ENCODE measurements at regions not wholly inside any gene's neighbourhood (a gene's known extent, or its start where the extent isn't known, plus 50 kb on each side); places are given as distances from the start of the nearest gene placed in this dataset.

DNA sequence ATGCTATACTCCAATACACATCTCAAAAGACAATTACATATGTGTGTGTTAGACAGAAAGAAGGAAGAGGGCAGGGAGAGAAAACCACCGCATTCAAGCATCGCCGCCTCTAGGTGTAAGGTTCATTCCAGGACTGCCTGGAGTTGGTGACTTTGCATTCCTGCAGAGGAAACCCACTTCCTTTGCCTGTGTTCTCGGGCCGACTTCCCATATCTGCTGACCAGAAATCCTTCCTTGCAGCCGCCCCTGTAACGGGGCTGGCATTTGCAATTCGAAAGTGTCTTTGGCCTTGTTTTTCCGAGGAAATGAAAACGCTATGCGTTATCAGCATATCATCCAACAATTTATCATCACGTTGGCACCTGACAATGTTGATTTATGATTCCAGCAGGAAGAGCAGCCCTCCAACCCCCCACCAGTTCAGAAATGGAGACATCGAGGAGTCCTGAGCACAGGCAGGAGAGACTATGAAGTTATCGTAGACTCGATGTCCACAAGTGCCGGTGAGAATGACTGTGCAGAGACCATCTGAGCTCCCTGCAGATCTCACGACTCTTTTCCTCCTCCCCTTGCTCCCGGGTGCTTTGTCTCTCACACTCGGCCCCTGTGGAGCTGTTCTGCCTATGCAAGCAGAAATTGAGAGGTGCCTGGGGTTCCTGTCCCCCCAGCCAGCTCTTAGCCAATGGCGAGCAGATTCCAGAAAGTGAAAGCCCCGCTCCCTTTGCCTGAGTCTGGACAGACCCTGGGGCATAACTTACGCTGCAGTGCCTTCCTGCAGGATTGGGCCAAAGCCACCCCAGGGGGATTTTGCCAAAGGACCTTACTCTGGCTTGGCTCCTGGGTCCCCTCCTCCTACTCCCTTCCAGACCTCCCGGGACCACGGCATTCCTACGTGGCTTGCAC, 68.9 kb upstream of the FOXK1 start:
- Histone ChIP-seq H3F3A (ENCODE audit: insufficient read depth, low read length, poor library complexity, severe bottlenecking) (no peaks in the 10 kb centered on the region), H2AFZ (ENCODE audit: low read depth, low read length) (no peak overlapping the region), H3K4me3 (ENCODE audit: low read length) (no peak overlapping the region), H3K79me2 (replicated peaks; ENCODE audit: insufficient read depth, low read length) (no peaks in the 10 kb centered on the region), H3K27ac (ENCODE audit: low read length) (no peak overlapping the region), H4K20me1 (ENCODE audit: insufficient read depth) (no peaks in the 10 kb centered on the region), H3K27me3 (ENCODE audit: insufficient read depth, low read depth, low read length) (no peaks in the 10 kb centered on the region), H3K9me3 (ENCODE audit: low read length) (no peaks in the 10 kb centered on the region), H3K9me2 (ENCODE audit: insufficient read depth, low read length) (no peaks in the 10 kb centered on the region), H3K4me2 (ENCODE audit: low read length) (no peak overlapping the region), H3K36me3 (ENCODE audit: insufficient read depth, low read length) (no peaks in the 10 kb centered on the region), H3K9ac (ENCODE audit: low read length) (no peak overlapping the region)
- TF ChIP-seq MXI1 (conservative IDR thresholded peaks at IDR 0.05; ENCODE audit: poor library complexity, severe bottlenecking), result no peak
- no peak for TF ChIP-seq RAD21 (conservative IDR thresholded peaks at IDR 0.05)
- TF ChIP-seq EP300 (conservative IDR thresholded peaks at IDR 0.05; ENCODE audit: poor library complexity, severe bottlenecking), result no peak
- no peak for TF ChIP-seq SMC3 (conservative IDR thresholded peaks at IDR 0.05; ENCODE audit: poor library complexity)
- TF ChIP-seq, protein P1, sequence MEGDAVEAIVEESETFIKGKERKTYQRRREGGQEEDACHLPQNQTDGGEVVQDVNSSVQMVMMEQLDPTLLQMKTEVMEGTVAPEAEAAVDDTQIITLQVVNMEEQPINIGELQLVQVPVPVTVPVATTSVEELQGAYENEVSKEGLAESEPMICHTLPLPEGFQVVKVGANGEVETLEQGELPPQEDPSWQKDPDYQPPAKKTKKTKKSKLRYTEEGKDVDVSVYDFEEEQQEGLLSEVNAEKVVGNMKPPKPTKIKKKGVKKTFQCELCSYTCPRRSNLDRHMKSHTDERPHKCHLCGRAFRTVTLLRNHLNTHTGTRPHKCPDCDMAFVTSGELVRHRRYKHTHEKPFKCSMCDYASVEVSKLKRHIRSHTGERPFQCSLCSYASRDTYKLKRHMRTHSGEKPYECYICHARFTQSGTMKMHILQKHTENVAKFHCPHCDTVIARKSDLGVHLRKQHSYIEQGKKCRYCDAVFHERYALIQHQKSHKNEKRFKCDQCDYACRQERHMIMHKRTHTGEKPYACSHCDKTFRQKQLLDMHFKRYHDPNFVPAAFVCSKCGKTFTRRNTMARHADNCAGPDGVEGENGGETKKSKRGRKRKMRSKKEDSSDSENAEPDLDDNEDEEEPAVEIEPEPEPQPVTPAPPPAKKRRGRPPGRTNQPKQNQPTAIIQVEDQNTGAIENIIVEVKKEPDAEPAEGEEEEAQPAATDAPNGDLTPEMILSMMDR (IDR thresholded peaks at IDR 0.05; ENCODE audit: poor library complexity, severe bottlenecking), result no peak
- no peak for TF ChIP-seq POLR2AphosphoS5 (IDR thresholded peaks at IDR 0.05)
- TF ChIP-seq TAF1 (IDR thresholded peaks at IDR 0.05; ENCODE audit: low read depth), result no peak
- no peak for TF ChIP-seq REST (IDR thresholded peaks at IDR 0.05; ENCODE audit: borderline replicate concordance)
- TF ChIP-seq EZH2 (IDR thresholded peaks at IDR 0.05; ENCODE audit: borderline replicate concordance, insufficient read depth, low read length, poor library complexity, severe bottlenecking), result no peak

DNA sequence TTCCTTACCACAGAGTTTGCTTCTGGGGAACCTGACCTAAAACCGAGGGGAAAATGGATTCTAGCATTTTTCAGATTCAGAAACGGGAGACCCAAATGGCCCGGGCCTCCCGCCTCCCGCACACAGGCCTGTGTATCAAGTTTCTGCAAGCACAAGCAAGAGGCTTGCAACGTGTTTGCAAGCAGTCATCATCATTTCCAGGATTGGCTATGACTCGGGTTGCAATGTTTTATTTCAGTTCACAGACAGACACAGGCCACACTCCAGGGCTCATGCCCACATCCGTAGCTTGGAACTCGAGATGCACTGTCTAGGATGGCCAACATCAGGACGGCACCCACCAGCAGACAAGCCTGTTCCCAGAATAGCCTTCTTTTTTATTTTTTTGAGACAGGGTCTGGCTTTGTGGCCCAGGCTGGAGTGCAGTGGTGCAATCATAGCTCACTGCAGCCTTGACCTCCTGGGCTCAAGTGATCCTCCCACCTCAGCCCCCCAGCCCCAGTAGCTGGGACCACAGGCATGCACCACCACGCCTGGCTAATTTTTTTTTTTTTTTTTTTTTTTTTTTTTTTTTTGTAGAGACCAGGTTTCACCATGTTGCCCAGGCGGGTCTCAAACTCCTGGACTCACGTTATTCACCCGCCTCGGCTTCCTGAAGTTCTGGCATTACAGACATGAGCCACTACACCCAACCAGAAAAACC, 68.1 kb upstream of the FOXK1 start:
- no peak overlapping the region for H2AFZ ChIP-seq (ENCODE audit: low read depth, low read length)
- H3K36me3 ChIP-seq (ENCODE audit: insufficient read depth, low read length), result no peaks in the 10 kb centered on the region
- H3F3A ChIP-seq (ENCODE audit: insufficient read depth, low read length, poor library complexity, severe bottlenecking), result no peaks in the 10 kb centered on the region
- no peak overlapping the region for H3K27ac ChIP-seq (ENCODE audit: low read length)
- TF ChIP-seq RAD21 (conservative IDR thresholded peaks at IDR 0.05), result no peak
- TF ChIP-seq, protein P1 (IDR thresholded peaks at IDR 0.05; ENCODE audit: poor library complexity, severe bottlenecking), result no peak
- no peak for TF ChIP-seq TAF1 (IDR thresholded peaks at IDR 0.05; ENCODE audit: low read depth)
- TF ChIP-seq POLR2AphosphoS5 (IDR thresholded peaks at IDR 0.05), result no peak
- no peak for TF ChIP-seq EP300 (conservative IDR thresholded peaks at IDR 0.05; ENCODE audit: poor library complexity, severe bottlenecking)
- TF ChIP-seq REST (IDR thresholded peaks at IDR 0.05; ENCODE audit: borderline replicate concordance), result no peak
- no peak for TF ChIP-seq SMC3 (conservative IDR thresholded peaks at IDR 0.05; ENCODE audit: poor library complexity)
- TF ChIP-seq MXI1 (conservative IDR thresholded peaks at IDR 0.05; ENCODE audit: poor library complexity, severe bottlenecking), result no peak
- TF ChIP-seq EZH2 (IDR thresholded peaks at IDR 0.05; ENCODE audit: borderline replicate concordance, insufficient read depth, low read length, poor library complexity, severe bottlenecking), result no peak
- H3K4me2 ChIP-seq (ENCODE audit: low read length), result no peak overlapping the region
- no peak overlapping the region for H3K9ac ChIP-seq (ENCODE audit: low read length)
- no peaks in the 10 kb centered on the region for H4K20me1 ChIP-seq (ENCODE audit: insufficient read depth)
- no peaks in the 10 kb centered on the region for H3K9me2 ChIP-seq (ENCODE audit: insufficient read depth, low read length)
- no peaks in the 10 kb centered on the region for H3K9me3 ChIP-seq (ENCODE audit: low read length)
- no peaks in the 10 kb centered on the region for H3K79me2 ChIP-seq (replicated peaks; ENCODE audit: insufficient read depth, low read length)
- no peaks in the 10 kb centered on the region for H3K27me3 ChIP-seq (ENCODE audit: insufficient read depth, low read depth, low read length)
- no peak overlapping the region for H3K4me3 ChIP-seq (ENCODE audit: low read length)

Data from neural cell (in vitro differentiated cells).